Natural killer cell (primary cell): ENCODE measurements at regions not wholly inside any gene's neighbourhood (a gene's known extent, or its start where the extent isn't known, plus 50 kb on each side); places are given as distances from the start of the nearest gene placed in this dataset.

ENCODE experiments used
- ATAC-seq, 3 donors: fragments of 150-1000 bp in 2 of 3; fragments of 200-7000 bp in 1 of 3; cut with Tn5 transposase; 1 replicate in 1 of 3; 2 replicates in 2 of 3; pipeline ENCODE4 v1.10.0; 2021; ENCODE audit warnings: mild to moderate bottlenecking in 2 of 3, moderate library complexity in 2 of 3
- DNase-seq, 2 donors: peaks; one replicate each; pipeline versions ENCODE4 v3.0.0 to v3.0.0-alpha.2; 2013 to 2021; ENCODE audit warnings: mixed read lengths in 1 of 2
- H3K27ac ChIP-seq: one replicate; pipeline ENCODE4 v1.5.1; 2013; ENCODE audit warnings: mild to moderate bottlenecking, low read length
- H3K27me3 ChIP-seq: one replicate; pipeline ENCODE4 v1.6.1; 2013; ENCODE audit warnings: low read length; ENCODE audit not compliant: control insufficient read depth, insufficient read depth
- H3K36me3 ChIP-seq: one replicate; pipeline ENCODE4 v1.6.1; 2013; ENCODE audit warnings: low read length; ENCODE audit not compliant: control insufficient read depth, insufficient read depth
- H3K4me1 ChIP-seq: one replicate; pipeline ENCODE4 v1.6.1; 2013; ENCODE audit warnings: low read length; ENCODE audit not compliant: control insufficient read depth, insufficient read depth
- H3K4me3 ChIP-seq: one replicate; pipeline ENCODE4 v1.5.1; 2013; ENCODE audit warnings: low read length
- H3K9me3 ChIP-seq: one replicate; pipeline ENCODE4 v1.6.1; 2013; ENCODE audit warnings: low read length; ENCODE audit not compliant: control insufficient read depth, insufficient read depth
- H3K27ac Mint-ChIP-seq, 2 donors: one replicate each; pipeline ENCODE4 v1.8.0; 2022; ENCODE audit warnings: mild to moderate bottlenecking in 2 of 2, mixed read lengths in 2 of 2, moderate library complexity in 1 of 2
- H3K27me3 Mint-ChIP-seq, 2 donors: one replicate each; pipeline ENCODE4 v1.8.0; 2022; ENCODE audit warnings: low read depth in 2 of 2, mixed read lengths in 2 of 2
- H3K36me3 Mint-ChIP-seq: one replicate; pipeline ENCODE4 v1.8.0; 2022; ENCODE audit warnings: mixed read lengths
- H3K4me1 Mint-ChIP-seq, 2 donors: one replicate each; pipeline ENCODE4 v1.8.0; 2022; ENCODE audit warnings: mixed read lengths in 2 of 2
- H3K4me3 Mint-ChIP-seq: one replicate; pipeline ENCODE4 v1.8.0; 2022; ENCODE audit warnings: mild to moderate bottlenecking, moderate library complexity, mixed read lengths
- H3K9me3 Mint-ChIP-seq, 2 donors: one replicate each; pipeline ENCODE4 v1.8.0; 2022; ENCODE audit warnings: mixed read lengths in 2 of 2
- WGBS: methylation state at CpG from one replicate; pipeline ENCODE4 v1.1.7; 2013; ENCODE audit warnings: missing lambda C conversion rate; ENCODE audit not compliant: insufficient coverage; 5-methylcytosine and 5-hydroxymethylcytosine counted together
- intact Hi-C: fragments of 100-400 bp; cut with micrococcal nuclease; formaldehyde crosslinking; loops from one replicate; pipeline ENCODE4 v1.14.2; 2022
- TF ChIP-seq, protein P1 (sequence below): fragments of 200-600 bp; IDR thresholded peaks from one replicate; pipeline ENCODE4 v1.8.0; 2022; ENCODE audit warnings: antibody characterized with exemption

DNA sequence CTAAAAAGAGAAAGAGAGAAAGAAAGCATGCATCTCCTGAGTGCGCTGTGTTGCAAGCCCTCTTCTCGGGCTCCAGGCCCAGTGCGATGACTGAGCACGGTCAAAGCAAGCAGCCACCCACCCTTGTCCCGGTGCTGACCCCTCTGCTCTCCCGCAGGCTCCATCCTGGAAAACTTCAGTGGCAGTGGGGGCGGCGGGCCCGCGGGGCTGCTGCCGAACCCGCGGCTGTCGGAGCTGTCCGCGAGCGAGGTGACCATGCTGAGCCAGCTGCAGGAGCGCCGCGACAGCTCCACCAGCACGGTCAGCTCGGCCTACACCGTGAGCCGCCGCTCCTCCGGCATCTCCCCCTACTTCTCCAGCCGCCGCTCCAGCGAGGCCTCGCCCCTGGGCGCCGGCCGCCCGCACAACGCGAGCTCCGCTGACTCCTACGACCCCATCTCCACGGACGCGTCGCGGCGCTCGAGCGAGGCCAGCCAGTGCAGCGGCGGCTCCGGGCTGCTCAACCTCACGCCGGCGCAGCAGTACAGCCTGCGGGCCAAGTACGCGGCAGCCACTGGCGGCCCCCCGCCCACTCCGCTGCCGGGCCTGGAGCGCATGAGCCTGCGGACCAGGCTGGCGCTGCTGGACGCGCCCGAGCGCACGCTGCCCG lies 252.5 kb downstream of the GLI2 start:
- WGBS: 97% methylated on average over 68 of the region's 68 CpGs
- H3K27ac Mint-ChIP-seq: no peak overlapping the region
- H3K4me3 Mint-ChIP-seq: no peak overlapping the region
- H3K9me3 ChIP-seq: no peaks in the 10 kb centered on the region
- H3K4me1 Mint-ChIP-seq: no peaks in the 10 kb centered on the region
- no peaks in the 10 kb centered on the region for H3K27me3 Mint-ChIP-seq
- no peaks in the 10 kb centered on the region for H3K36me3 ChIP-seq
- H3K9me3 Mint-ChIP-seq: no peaks in the 10 kb centered on the region
- DNase-seq: no peak
- H3K36me3 Mint-ChIP-seq: no peaks in the 10 kb centered on the region
- no peak for ATAC-seq
- H3K4me3 ChIP-seq: no peak overlapping the region
- H3K4me1 ChIP-seq: no peaks in the 10 kb centered on the region
- TF ChIP-seq, protein P1, sequence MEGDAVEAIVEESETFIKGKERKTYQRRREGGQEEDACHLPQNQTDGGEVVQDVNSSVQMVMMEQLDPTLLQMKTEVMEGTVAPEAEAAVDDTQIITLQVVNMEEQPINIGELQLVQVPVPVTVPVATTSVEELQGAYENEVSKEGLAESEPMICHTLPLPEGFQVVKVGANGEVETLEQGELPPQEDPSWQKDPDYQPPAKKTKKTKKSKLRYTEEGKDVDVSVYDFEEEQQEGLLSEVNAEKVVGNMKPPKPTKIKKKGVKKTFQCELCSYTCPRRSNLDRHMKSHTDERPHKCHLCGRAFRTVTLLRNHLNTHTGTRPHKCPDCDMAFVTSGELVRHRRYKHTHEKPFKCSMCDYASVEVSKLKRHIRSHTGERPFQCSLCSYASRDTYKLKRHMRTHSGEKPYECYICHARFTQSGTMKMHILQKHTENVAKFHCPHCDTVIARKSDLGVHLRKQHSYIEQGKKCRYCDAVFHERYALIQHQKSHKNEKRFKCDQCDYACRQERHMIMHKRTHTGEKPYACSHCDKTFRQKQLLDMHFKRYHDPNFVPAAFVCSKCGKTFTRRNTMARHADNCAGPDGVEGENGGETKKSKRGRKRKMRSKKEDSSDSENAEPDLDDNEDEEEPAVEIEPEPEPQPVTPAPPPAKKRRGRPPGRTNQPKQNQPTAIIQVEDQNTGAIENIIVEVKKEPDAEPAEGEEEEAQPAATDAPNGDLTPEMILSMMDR: no peak
- no peaks in the 10 kb centered on the region for H3K27me3 ChIP-seq
- intact Hi-C loops: no loop called here
- H3K27ac ChIP-seq: no peak overlapping the region

DNA sequence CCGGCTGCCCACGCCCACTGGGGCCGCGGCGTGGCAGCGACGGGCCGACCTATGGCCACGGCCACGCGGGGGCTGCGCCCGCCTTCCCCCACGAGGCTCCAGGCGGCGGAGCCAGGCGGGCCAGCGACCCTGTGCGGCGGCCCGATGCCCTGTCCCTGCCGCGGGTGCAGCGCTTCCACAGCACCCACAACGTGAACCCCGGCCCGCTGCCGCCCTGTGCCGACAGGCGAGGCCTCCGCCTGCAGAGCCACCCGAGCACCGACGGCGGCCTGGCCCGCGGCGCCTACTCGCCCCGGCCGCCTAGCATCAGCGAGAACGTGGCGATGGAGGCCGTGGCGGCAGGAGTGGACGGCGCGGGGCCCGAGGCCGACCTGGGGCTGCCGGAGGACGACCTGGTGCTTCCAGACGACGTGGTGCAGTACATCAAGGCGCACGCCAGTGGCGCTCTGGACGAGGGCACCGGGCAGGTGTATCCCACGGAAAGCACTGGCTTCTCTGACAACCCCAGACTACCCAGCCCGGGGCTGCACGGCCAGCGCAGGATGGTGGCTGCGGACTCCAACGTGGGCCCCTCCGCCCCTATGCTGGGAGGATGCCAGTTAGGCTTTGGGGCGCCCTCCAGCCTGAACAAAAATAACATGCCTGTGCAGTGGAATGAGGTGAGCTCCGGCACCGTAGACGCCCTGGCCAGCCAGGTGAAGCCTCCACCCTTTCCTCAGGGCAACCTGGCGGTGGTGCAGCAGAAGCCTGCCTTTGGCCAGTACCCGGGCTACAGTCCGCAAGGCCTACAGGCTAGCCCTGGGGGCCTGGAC lies 253.2 kb downstream of the GLI2 start:
- H3K9me3 Mint-ChIP-seq: no peaks in the 10 kb centered on the region
- no peak for DNase-seq
- H3K4me3 Mint-ChIP-seq: no peak overlapping the region
- TF ChIP-seq, protein P1: no peak
- Histone ChIP-seq H3K27me3 (no peaks in the 10 kb centered on the region), H3K4me3 (no peak overlapping the region), H3K27ac (no peak overlapping the region), H3K36me3 (no peaks in the 10 kb centered on the region), H3K4me1 (no peaks in the 10 kb centered on the region), H3K9me3 (no peaks in the 10 kb centered on the region)
- no peaks in the 10 kb centered on the region for H3K4me1 Mint-ChIP-seq
- no peaks in the 10 kb centered on the region for H3K27me3 Mint-ChIP-seq
- 96% methylated on average over 74 of the region's 74 CpGs for WGBS
- intact Hi-C loops: no loop called here
- ATAC-seq: no peak
- H3K27ac Mint-ChIP-seq: no peak overlapping the region
- H3K36me3 Mint-ChIP-seq: no peaks in the 10 kb centered on the region

DNA sequence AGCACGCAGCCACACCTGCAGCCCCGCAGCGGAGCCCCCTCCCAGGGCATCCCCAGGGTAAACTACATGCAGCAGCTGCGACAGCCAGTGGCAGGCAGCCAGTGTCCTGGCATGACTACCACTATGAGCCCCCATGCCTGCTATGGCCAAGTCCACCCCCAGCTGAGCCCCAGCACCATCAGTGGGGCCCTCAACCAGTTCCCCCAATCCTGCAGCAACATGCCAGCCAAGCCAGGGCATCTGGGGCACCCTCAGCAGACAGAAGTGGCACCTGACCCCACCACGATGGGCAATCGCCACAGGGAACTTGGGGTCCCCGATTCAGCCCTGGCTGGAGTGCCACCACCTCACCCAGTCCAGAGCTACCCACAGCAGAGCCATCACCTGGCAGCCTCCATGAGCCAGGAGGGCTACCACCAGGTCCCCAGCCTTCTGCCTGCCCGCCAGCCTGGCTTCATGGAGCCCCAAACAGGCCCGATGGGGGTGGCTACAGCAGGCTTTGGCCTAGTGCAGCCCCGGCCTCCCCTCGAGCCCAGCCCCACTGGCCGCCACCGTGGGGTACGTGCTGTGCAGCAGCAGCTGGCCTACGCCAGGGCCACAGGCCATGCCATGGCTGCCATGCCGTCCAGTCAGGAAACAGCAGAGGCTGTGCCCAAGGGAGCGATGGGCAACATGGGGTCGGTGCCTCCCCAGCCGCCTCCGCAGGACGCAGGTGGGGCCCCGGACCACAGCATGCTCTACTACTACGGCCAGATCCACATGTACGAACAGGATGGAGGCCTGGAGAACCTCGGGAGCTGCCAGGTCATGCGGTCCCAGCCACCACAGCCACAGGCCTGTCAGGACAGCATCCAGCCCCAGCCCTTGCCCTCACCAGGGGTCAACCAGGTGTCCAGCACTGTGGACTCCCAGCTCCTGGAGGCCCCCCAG lies 254.1 kb downstream of the GLI2 start:
- H3K36me3 Mint-ChIP-seq: no peaks in the 10 kb centered on the region
- H3K27ac Mint-ChIP-seq: no peak overlapping the region
- 90% methylated on average over 26 of the region's 26 CpGs for WGBS
- intact Hi-C loops: no loop called here
- Histone ChIP-seq H3K27ac (no peak overlapping the region), H3K27me3 (no peaks in the 10 kb centered on the region), H3K4me1 (no peaks in the 10 kb centered on the region), H3K9me3 (no peaks in the 10 kb centered on the region), H3K4me3 (no peak overlapping the region), H3K36me3 (no peaks in the 10 kb centered on the region)
- no peaks in the 10 kb centered on the region for H3K4me1 Mint-ChIP-seq
- DNase-seq: no peak
- H3K4me3 Mint-ChIP-seq: no peak overlapping the region
- H3K9me3 Mint-ChIP-seq: no peaks in the 10 kb centered on the region
- ATAC-seq: no peak
- no peaks in the 10 kb centered on the region for H3K27me3 Mint-ChIP-seq
- TF ChIP-seq, protein P1: no peak
